Spleen (tissue), 7 donors: ENCODE measurements at regions not wholly inside any gene's neighbourhood (a gene's known extent, or its start where the extent isn't known, plus 50 kb on each side); places are given as distances from the start of the nearest gene placed in this dataset.

Experiments used
- CTCF ChIP-seq, 11 experiments: fragments of 200-600 bp in 7 of 11; fragments of 450-650 bp in 4 of 11; sonication (generic) in 4 of 11; IDR thresholded peaks in 8 of 11; conservative IDR thresholded peaks in 3 of 11; 1 replicate in 7 of 11; 2 replicates in 4 of 11; pipeline versions ENCODE4 v1.4.0 to v1.8.0; 2016 to 2021; ENCODE audit warnings: antibody characterized with exemption in 11 of 11, inconsistent platforms in 4 of 11, mild to moderate bottlenecking in 1 of 11
- POLR2A ChIP-seq, 3 donors: fragments of 450-650 bp; IDR thresholded peaks; one replicate each; pipeline ENCODE4 v1.5.1; 2017; ENCODE audit warnings: antibody characterized with exemption in 3 of 3, mild to moderate bottlenecking in 1 of 3
- POLR2AphosphoS5 ChIP-seq, 3 donors: sonication (generic); formaldehyde crosslinking; IDR thresholded peaks; one replicate each; pipeline ENCODE4 v1.5.1; 2017; ENCODE audit warnings: antibody characterized with exemption in 3 of 3
- donor health status: DM: no; HTN: no; CAD: no; lungs with moderate emphysema.
- donor health status: DM: no; HTN: no; CAD: no.
- donor health status: DM: no; HTN: no; CAD: no.

GRCh38 chr18:57923611-57924010 lies 120.4 kb upstream of the NEDD4L start:
- no peak for TF ChIP-seq CTCF (IDR thresholded peaks at IDR 0.05 in 8 of 11, conservative IDR thresholded peaks at IDR 0.05 in 3 of 11)
- TF ChIP-seq POLR2AphosphoS5 (IDR thresholded peaks at IDR 0.05), result no peak
- no peak for TF ChIP-seq POLR2A (IDR thresholded peaks at IDR 0.05)
